ENCODE measurements at regions not wholly inside any gene's neighbourhood (a gene's known extent, or its start where the extent isn't known, plus 50 kb on each side); places are given as distances from the start of the nearest gene placed in this dataset.
"Not testable (repeated sequence)": the region's sequence is repeated elsewhere in the genome, so short reads cannot be mapped to it uniquely, and the experiment has no call there.

DNA sequence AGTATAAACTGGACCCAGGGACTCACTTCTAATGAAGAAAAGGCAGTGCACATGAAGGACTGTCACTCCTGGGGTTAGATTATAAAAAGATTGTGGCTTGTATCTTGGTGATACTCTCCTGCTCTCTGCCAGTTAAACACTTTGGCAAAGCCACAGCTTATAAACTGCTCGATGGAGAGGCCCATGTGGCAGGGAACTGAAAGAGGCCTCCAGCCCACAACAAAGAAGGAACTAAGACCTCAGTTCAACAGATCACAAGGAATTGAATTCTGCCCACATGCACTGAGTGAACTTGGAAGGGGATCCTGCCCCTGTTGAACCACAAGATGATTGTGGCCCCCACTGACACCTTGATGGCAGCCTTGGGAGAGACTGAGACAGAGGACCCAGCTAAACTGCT lies 363.8 kb downstream of the CBLN4 start:
- H3K27me3 ChIP-seq: no peaks in the 10 kb centered on the region
- DNase-seq: no peak
- TF ChIP-seq POLR2A (IDR thresholded peaks at IDR 0.05) (no peak), EP300 (IDR thresholded peaks at IDR 0.05) (no peak)
- TF ChIP-seq, protein P1, sequence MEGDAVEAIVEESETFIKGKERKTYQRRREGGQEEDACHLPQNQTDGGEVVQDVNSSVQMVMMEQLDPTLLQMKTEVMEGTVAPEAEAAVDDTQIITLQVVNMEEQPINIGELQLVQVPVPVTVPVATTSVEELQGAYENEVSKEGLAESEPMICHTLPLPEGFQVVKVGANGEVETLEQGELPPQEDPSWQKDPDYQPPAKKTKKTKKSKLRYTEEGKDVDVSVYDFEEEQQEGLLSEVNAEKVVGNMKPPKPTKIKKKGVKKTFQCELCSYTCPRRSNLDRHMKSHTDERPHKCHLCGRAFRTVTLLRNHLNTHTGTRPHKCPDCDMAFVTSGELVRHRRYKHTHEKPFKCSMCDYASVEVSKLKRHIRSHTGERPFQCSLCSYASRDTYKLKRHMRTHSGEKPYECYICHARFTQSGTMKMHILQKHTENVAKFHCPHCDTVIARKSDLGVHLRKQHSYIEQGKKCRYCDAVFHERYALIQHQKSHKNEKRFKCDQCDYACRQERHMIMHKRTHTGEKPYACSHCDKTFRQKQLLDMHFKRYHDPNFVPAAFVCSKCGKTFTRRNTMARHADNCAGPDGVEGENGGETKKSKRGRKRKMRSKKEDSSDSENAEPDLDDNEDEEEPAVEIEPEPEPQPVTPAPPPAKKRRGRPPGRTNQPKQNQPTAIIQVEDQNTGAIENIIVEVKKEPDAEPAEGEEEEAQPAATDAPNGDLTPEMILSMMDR (IDR thresholded peaks at IDR 0.05): no peak
- no peak overlapping the region for H3K27ac ChIP-seq
- no peaks in the 10 kb centered on the region for H3K9me3 ChIP-seq
- no peaks in the 10 kb centered on the region for H3K4me1 ChIP-seq (ENCODE audit: insufficient read depth)
- no peaks in the 10 kb centered on the region for H3K36me3 ChIP-seq
- no peak overlapping the region for H3K4me3 ChIP-seq
- intact Hi-C loops (cut with DNase I): no loop called here
- WGBS, 3 donors: 61 to 73% (median 65%) methylated on average over 1 of the region's 1 CpG

DNA sequence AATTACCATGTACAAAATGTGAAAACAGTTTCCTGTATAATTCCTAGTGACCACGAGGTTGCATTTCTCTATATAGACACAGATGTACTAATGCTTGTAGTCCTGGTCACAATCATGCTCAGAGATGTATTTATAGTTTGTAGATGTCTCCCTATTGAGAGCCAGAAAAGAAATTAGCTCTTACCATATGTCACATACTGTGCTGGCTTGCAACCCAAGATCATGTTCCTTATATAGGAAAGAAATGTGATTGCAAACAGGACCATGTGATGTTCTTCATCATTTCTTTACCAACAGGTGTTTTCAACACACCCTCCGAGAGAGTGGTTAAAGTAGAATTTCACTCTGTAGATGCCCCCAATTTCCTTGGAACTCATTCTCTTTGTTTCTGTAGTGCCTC lies 369.4 kb downstream of the CBLN4 start:
- DNase-seq: no peak
- Histone ChIP-seq H3K36me3 (no peaks in the 10 kb centered on the region), H3K27me3 (no peaks in the 10 kb centered on the region), H3K4me1 (ENCODE audit: insufficient read depth) (no peaks in the 10 kb centered on the region), H3K9me3 (no peaks in the 10 kb centered on the region), H3K4me3 (no peak overlapping the region), H3K27ac (no peak overlapping the region)
- TF ChIP-seq EP300 (IDR thresholded peaks at IDR 0.05): no peak
- no peak for TF ChIP-seq POLR2A (IDR thresholded peaks at IDR 0.05)
- TF ChIP-seq, protein P1 (IDR thresholded peaks at IDR 0.05): no peak
- intact Hi-C loops (cut with DNase I): no loop called here
- 85 to 88% (median 87%) methylated on average over 2 of the region's 2 CpGs for WGBS, 3 donors

DNA sequence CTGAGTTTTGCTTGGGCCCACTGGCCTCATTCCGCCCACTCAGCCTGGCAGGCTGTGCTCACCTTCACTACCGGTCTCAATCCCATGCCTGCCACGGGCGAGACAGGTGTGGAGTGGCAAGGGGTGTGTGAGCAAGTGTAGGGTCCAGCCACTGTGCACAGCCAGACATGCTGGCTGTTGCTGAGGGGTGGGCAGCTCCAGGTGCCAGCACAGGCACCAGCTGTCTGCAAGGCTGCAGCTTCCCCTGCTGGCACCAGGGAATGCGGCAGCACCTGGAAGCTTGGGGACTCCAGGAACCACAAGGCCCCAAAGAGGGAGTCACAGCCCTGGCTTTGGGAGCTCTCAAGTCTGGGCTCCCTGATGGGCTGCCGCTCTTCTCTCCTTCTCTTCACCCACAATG lies 372.7 kb downstream of the CBLN4 start:
- Histone ChIP-seq H3K4me1 (ENCODE audit: insufficient read depth) (no peaks in the 10 kb centered on the region), H3K27me3 (no peaks in the 10 kb centered on the region), H3K4me3 (no peak overlapping the region), H3K9me3 (no peaks in the 10 kb centered on the region), H3K27ac (no peak overlapping the region), H3K36me3 (no peaks in the 10 kb centered on the region)
- DNase-seq: no peak
- intact Hi-C loops (cut with DNase I): no loop called here
- WGBS, 3 donors: 94 to 96% (median 96%) methylated on average over 6 of the region's 6 CpGs
- TF ChIP-seq, protein P1 (IDR thresholded peaks at IDR 0.05): no peak
- TF ChIP-seq POLR2A (IDR thresholded peaks at IDR 0.05) (no peak), EP300 (IDR thresholded peaks at IDR 0.05) (no peak)

DNA sequence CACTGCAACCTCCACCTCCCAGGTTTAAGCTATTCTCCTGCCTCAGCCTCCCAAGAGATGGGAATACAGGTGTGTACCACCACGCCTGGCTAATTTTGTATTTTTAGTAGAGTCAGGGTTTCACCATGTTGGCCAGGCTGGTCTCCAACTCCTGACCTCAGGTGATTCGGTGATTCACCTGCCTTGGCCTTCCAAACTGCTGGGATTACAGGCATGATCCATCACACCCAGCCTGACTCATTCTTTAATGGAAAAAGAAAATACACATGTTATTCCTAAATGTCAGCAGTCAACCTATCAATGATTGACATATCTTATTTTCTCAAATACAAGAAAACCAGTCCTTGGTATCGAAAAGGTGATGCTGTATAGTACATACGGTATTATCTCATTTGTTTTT lies 376.2 kb downstream of the CBLN4 start:
- H3K27ac ChIP-seq; intact Hi-C loops (cut with DNase I); H3K4me1 ChIP-seq (ENCODE audit: insufficient read depth); DNase-seq; H3K9me3 ChIP-seq; H3K36me3 ChIP-seq; H3K4me3 ChIP-seq; H3K27me3 ChIP-seq: not testable (repeated sequence)
- 96 to 99% (median 97%) methylated on average over 4 of the region's 4 CpGs for WGBS, 3 donors

DNA sequence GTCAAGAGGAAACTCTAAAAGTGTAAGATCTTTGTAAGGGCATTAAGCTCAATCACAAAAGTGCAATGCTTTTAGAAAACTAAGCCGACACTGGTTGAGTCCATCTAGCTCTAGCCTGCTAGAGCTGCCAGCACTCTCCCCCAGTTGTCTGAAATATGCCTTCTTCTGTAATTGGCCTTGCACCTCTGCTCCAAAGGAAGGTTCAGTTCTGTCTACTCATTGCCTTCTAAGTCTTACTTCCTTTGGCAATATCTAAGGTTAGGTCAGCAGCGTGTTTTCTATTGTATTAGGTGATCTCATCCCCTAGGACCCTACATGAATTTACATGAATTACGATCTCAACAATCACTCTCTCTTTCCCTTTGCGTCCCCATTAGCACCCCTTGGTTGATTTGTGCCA lies 378.6 kb downstream of the CBLN4 start:
- no peak overlapping the region for H3K27ac ChIP-seq
- peaks cover 0 to under 1% of the 10 kb centered on the region in 2 donors for H3K9me3 ChIP-seq
- no peak overlapping the region for H3K4me3 ChIP-seq
- intact Hi-C loops (cut with DNase I): no loop called here
- H3K27me3 ChIP-seq: no peaks in the 10 kb centered on the region
- no peak for DNase-seq
- H3K4me1 ChIP-seq (ENCODE audit: insufficient read depth): no peaks in the 10 kb centered on the region
- no peaks in the 10 kb centered on the region for H3K36me3 ChIP-seq
- WGBS, 3 donors: 83 to 89% (median 85%) methylated on average over 4 of the region's 4 CpGs
- TF ChIP-seq, protein P1 (IDR thresholded peaks at IDR 0.05): no peak
- no peak for TF ChIP-seq EP300 (IDR thresholded peaks at IDR 0.05)
- no peak for TF ChIP-seq POLR2A (IDR thresholded peaks at IDR 0.05)
